H1 (cell line): ENCODE measurements at regions not wholly inside any gene's neighbourhood (a gene's known extent, or its start where the extent isn't known, plus 50 kb on each side); places are given as distances from the start of the nearest gene placed in this dataset.

Experiments used
- CTCF ChIA-PET: fragments of 300-600 bp; sonication (Branson Sonifier 250); formaldehyde crosslinking; loops from one replicate; lab custom pipeline; 2021; ENCODE audit not compliant: partially characterized antibody; lab: Charles Lee
- POLR2A ChIA-PET: fragments of 300-600 bp; sonication (Branson Sonifier 250); formaldehyde crosslinking; loops from one replicate; lab custom pipeline; 2021; ENCODE audit warnings: inconsistent platforms; ENCODE audit not compliant: partially characterized antibody; lab: Charles Lee
- DNase-seq, 2 experiments: peaks; one replicate each; pipeline versions ENCODE4 v3.0.0 to v3.0.0-alpha.2; 2010 to 2022; ENCODE audit warnings: low spot score in 2 of 2, low read depth in 1 of 2, mixed read lengths in 1 of 2
- FAIRE-seq: peaks from 2 replicates; lab custom pipeline; 2011; peaks lifted over from hg19 to GRCh38; lab: Jason Lieb, UNC
- H2AFZ ChIP-seq: 2 replicates; pipeline ENCODE4 v1.8.1; 2012; ENCODE audit warnings: low read length, inconsistent platforms
- H2AK5ac ChIP-seq: 2 replicates; pipeline ENCODE4 v1.6.1; 2013; ENCODE audit warnings: low read depth, low read length
- H2BK120ac ChIP-seq: replicated peaks from 2 replicates; pipeline ENCODE3; 2013; ENCODE audit warnings: low read depth, low read length, inconsistent platforms
- H2BK12ac ChIP-seq: 2 replicates; pipeline ENCODE4 v1.6.1; 2013; ENCODE audit warnings: low read depth, low read length
- H2BK15ac ChIP-seq: 2 replicates; pipeline ENCODE4 v1.6.1; 2013; ENCODE audit warnings: low read length
- H2BK20ac ChIP-seq: 2 replicates; pipeline ENCODE4 v1.6.1; 2013; ENCODE audit warnings: low read length
- H2BK5ac ChIP-seq: 2 replicates; pipeline ENCODE4 v1.6.1; 2013; ENCODE audit warnings: low read depth, low read length
- H3K14ac ChIP-seq: 2 replicates; pipeline ENCODE4 v1.6.1; 2013; ENCODE audit warnings: inconsistent platforms; ENCODE audit not compliant: insufficient read length
- H3K18ac ChIP-seq: 2 replicates; pipeline ENCODE4 v1.6.1; 2013; ENCODE audit warnings: low read length; ENCODE audit errors: extremely low read depth
- H3K23ac ChIP-seq: 2 replicates; pipeline ENCODE4 v1.6.1; 2013; ENCODE audit warnings: inconsistent platforms; ENCODE audit not compliant: insufficient read length
- H3K23me2 ChIP-seq: 2 replicates; pipeline ENCODE4 v1.6.1; 2013; ENCODE audit warnings: low read depth, low read length
- H3K27ac ChIP-seq: 2 replicates; pipeline ENCODE4 v1.6.1; 2011; ENCODE audit warnings: low read depth, low read length, inconsistent platforms
- H3K27me3 ChIP-seq, 4 experiments: replicated peaks in 1 of 4; 1 replicate in 1 of 4; 2 replicates in 3 of 4; pipeline versions ENCODE4 v1.6.1 to v1.8.1; 2011 to 2013; ENCODE audit warnings: low read length in 3 of 4, mild to moderate bottlenecking in 3 of 4, inconsistent platforms in 2 of 4, mixed read lengths in 2 of 4, moderate library complexity in 1 of 4; ENCODE audit not compliant: control insufficient read depth in 3 of 4, insufficient read depth in 3 of 4; ENCODE audit errors: extremely low read depth in 1 of 4
- H3K36me3 ChIP-seq, 4 experiments: 2 replicates each; pipeline versions ENCODE4 v1.6.1 to v1.8.1; 2011 to 2013; ENCODE audit warnings: mild to moderate bottlenecking in 4 of 4, low read length in 3 of 4, moderate library complexity in 2 of 4, control low read depth in 1 of 4, inconsistent platforms in 1 of 4; ENCODE audit not compliant: insufficient read depth in 4 of 4, control insufficient read depth in 2 of 4
- H3K4ac ChIP-seq: replicated peaks from 2 replicates; pipeline ENCODE3; 2013; ENCODE audit warnings: low read length, low read depth, mixed read lengths, inconsistent platforms; ENCODE audit not compliant: insufficient read length
- H3K4me1 ChIP-seq, 4 experiments: replicated peaks in 1 of 4; 1 replicate in 1 of 4; 2 replicates in 3 of 4; pipeline versions ENCODE4 v1.6.1 to v1.8.1; 2011 to 2013; ENCODE audit warnings: low read length in 3 of 4, inconsistent platforms in 2 of 4, mixed read lengths in 1 of 4; ENCODE audit not compliant: insufficient read depth in 4 of 4, control insufficient read depth in 3 of 4
- H3K4me2 ChIP-seq, 2 experiments: 2 replicates each; pipeline versions ENCODE4 v1.6.1 to v1.8.1; 2011 to 2013; ENCODE audit warnings: low read depth in 2 of 2, low read length in 2 of 2, control low read depth in 1 of 2, inconsistent platforms in 1 of 2, mild to moderate bottlenecking in 1 of 2; ENCODE audit not compliant: insufficient read depth in 1 of 2
- H3K4me3 ChIP-seq, 4 experiments: fragments of 200-600, 300-600 bp in 1 of 4; sonication (generic), shearing (Covaris generic), sonication (Bioruptor Twin) in 1 of 4; 2 replicates each; pipeline versions ENCODE4 v1.5.1 to v1.8.1; 2011 to 2016; ENCODE audit warnings: low read length in 4 of 4, low read depth in 3 of 4, control low read depth in 2 of 4, inconsistent platforms in 2 of 4, mild to moderate bottlenecking in 2 of 4, mixed read lengths in 1 of 4, moderate library complexity in 1 of 4; ENCODE audit not compliant: insufficient read depth in 2 of 4; ENCODE audit errors: extremely low read depth in 1 of 4
- H3K56ac ChIP-seq: replicated peaks from 2 replicates; pipeline ENCODE3; 2013; ENCODE audit warnings: low read depth, mild to moderate bottlenecking, mixed read lengths, low read length, inconsistent platforms; ENCODE audit not compliant: insufficient read length
- H3K79me1 ChIP-seq: 2 replicates; pipeline ENCODE4 v1.6.1; 2013; ENCODE audit warnings: low read depth, low read length, control low read depth
- H3K79me2 ChIP-seq, 2 experiments: 2 replicates each; pipeline versions ENCODE4 v1.6.1 to v1.8.1; 2012 to 2013; ENCODE audit warnings: low read length in 2 of 2, mild to moderate bottlenecking in 2 of 2, inconsistent platforms in 1 of 2; ENCODE audit not compliant: insufficient read depth in 2 of 2, control insufficient read depth in 1 of 2
- H3K9ac ChIP-seq, 4 experiments: replicated peaks in 1 of 4; 1 replicate in 1 of 4; 2 replicates in 3 of 4; pipeline versions ENCODE4 v1.6.1 to v1.8.1; 2011 to 2013; ENCODE audit warnings: low read depth in 3 of 4, low read length in 3 of 4, control low read depth in 2 of 4, mild to moderate bottlenecking in 2 of 4, moderate library complexity in 2 of 4, inconsistent platforms in 1 of 4; ENCODE audit errors: extremely low read depth in 1 of 4
- H3K9me3 ChIP-seq, 2 experiments: 2 replicates each; pipeline versions ENCODE4 v1.6.1 to v1.8.1; 2012 to 2013; ENCODE audit warnings: mild to moderate bottlenecking in 2 of 2, moderate library complexity in 2 of 2, control low read depth in 1 of 2, inconsistent platforms in 1 of 2, low read depth in 1 of 2, low read length in 1 of 2, mixed read lengths in 1 of 2; ENCODE audit not compliant: insufficient read depth in 2 of 2
- H4K20me1 ChIP-seq, 2 experiments: replicated peaks in 1 of 2; 2 replicates each; pipeline versions ENCODE3 to v1.8.1; 2011 to 2013; ENCODE audit warnings: inconsistent platforms in 2 of 2, low read length in 2 of 2, mild to moderate bottlenecking in 1 of 2; ENCODE audit not compliant: insufficient read depth in 2 of 2, control insufficient read depth in 1 of 2
- H4K5ac ChIP-seq: 2 replicates; pipeline ENCODE4 v1.6.1; 2013; ENCODE audit warnings: low read length, low read depth, mixed read lengths, inconsistent platforms; ENCODE audit not compliant: insufficient read length
- H4K8ac ChIP-seq: 2 replicates; pipeline ENCODE4 v1.8.0; 2013; ENCODE audit warnings: mild to moderate bottlenecking, moderate library complexity, low read length, inconsistent platforms; ENCODE audit not compliant: insufficient read depth; ENCODE audit errors: extremely low read depth
- H4K91ac ChIP-seq: replicated peaks from 2 replicates; pipeline ENCODE3; 2013; ENCODE audit warnings: low read length, mixed read lengths, inconsistent platforms; ENCODE audit not compliant: insufficient read length
- BRCA1 ChIP-seq: IDR thresholded peaks from 2 replicates; pipeline ENCODE4 v1.6.1; 2012; ENCODE audit warnings: low read depth, low read length, improper control_type of control experiment
- CBX8 ChIP-seq: fragments of 300-800, 300-1000 bp; sonication (generic); IDR thresholded peaks from 2 replicates; pipeline ENCODE4 v1.7.1; 2016; ENCODE audit warnings: low read depth, low read length, borderline replicate concordance
- CHD1 ChIP-seq: IDR thresholded peaks from 2 replicates; pipeline ENCODE4 v1.6.1; 2012; ENCODE audit warnings: low read depth, low read length, improper control_type of control experiment
- CHD2 ChIP-seq: IDR thresholded peaks from 2 replicates; pipeline ENCODE4 v1.6.1; 2012; ENCODE audit warnings: low read length, improper control_type of control experiment
- CTBP2 ChIP-seq: IDR thresholded peaks from 2 replicates; pipeline ENCODE4 v1.7.0; 2011; ENCODE audit warnings: borderline replicate concordance, mild to moderate bottlenecking, moderate library complexity, mixed read lengths, low read length; ENCODE audit not compliant: insufficient read depth, insufficient read length
- EZH2 ChIP-seq: fragments of 200-600 bp; sonication (generic); IDR thresholded peaks from 2 replicates; pipeline ENCODE4 v1.7.1; 2012; ENCODE audit warnings: low read depth, mild to moderate bottlenecking, moderate library complexity, low read length, inconsistent platforms; ENCODE audit not compliant: severe bottlenecking
- MAFK ChIP-seq: IDR thresholded peaks from 2 replicates; pipeline ENCODE4 v1.6.1; 2012; ENCODE audit warnings: low read depth, mild to moderate bottlenecking, improper control_type of control experiment, low read length
- NANOG ChIP-seq: IDR thresholded peaks from 2 replicates; pipeline ENCODE4 v1.6.1; 2011; ENCODE audit warnings: low read length, low read depth, mild to moderate bottlenecking, inconsistent platforms; ENCODE audit not compliant: insufficient read depth, poor library complexity, severe bottlenecking
- POLR2AphosphoS5 ChIP-seq: IDR thresholded peaks from 2 replicates; pipeline ENCODE4 v1.6.1; 2011; ENCODE audit warnings: low read depth, low read length
- POU5F1 ChIP-seq: IDR thresholded peaks from 2 replicates; pipeline ENCODE4 v1.6.1; 2011; ENCODE audit warnings: low read depth, mild to moderate bottlenecking, low read length, moderate library complexity
- SIN3A ChIP-seq, 2 experiments: IDR thresholded peaks in 1 of 2; conservative IDR thresholded peaks in 1 of 2; 2 replicates each; pipeline ENCODE4 v1.6.1; 2011 to 2012; ENCODE audit warnings: low read length in 2 of 2, improper control_type of control experiment in 1 of 2, low read depth in 1 of 2, mild to moderate bottlenecking in 1 of 2
- SIX5 ChIP-seq: IDR thresholded peaks from 2 replicates; pipeline ENCODE4 v1.6.1; 2011; ENCODE audit warnings: mild to moderate bottlenecking, low read depth, low read length
- YY1 ChIP-seq: IDR thresholded peaks from 2 replicates; pipeline ENCODE4 v1.6.1; 2011; ENCODE audit warnings: low read depth, mild to moderate bottlenecking, low read length
- ZNF274 ChIP-seq: IDR thresholded peaks from 2 replicates; pipeline ENCODE4 v1.7.0; 2012; ENCODE audit warnings: low read length, borderline replicate concordance; ENCODE audit errors: extremely low read depth
- WGBS, 2 experiments: shearing (Covaris generic) in 1 of 2; methylation state at CpG; one replicate each; pipeline versions ENCODE4 v1.1.6 to v1.1.7; 2013 to 2015; ENCODE audit warnings: low lambda C conversion rate in 2 of 2, mixed read lengths in 2 of 2, inconsistent platforms in 1 of 2, low coverage in 1 of 2, missing lambda C conversion rate in 1 of 2; ENCODE audit not compliant: insufficient replicate concordance in 2 of 2, insufficient coverage in 1 of 2, insufficient read length in 1 of 2; ENCODE audit errors: extremely low coverage in 1 of 2, missing lambda C conversion rate in 1 of 2; 5-methylcytosine and 5-hydroxymethylcytosine counted together
- TF ChIP-seq, protein P1 (sequence below): IDR thresholded peaks from 2 replicates; pipeline ENCODE4 v1.6.1; 2012; ENCODE audit warnings: inconsistent platforms

DNA sequence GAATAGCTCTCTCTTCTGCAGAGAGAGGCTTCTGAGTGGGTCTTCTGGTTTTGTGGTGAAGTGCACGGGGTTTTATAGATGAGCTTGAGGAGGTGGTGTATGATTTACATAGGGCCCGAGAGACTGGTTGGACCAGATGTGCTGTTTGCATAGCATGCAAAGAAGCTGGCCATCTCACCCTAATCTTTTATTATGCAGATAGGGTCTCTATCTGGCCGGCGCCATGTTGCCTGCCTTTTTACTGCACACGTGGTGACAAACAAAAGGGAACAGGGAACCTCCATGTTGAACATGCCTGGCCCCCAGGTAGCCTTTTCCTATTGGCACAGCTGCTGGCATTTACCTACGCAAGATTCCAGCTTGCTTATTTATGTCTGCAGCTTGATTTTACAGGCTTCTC, 473.3 kb upstream of the FAM47C start:
- Histone ChIP-seq H3K27ac (no peak overlapping the region), H3K4me2 (no peak overlapping the region), H3K18ac (no peak overlapping the region; the same call in 1 of the 2 replicates), H2AK5ac (no peak overlapping the region), H3K4ac (no peak overlapping the region), H4K20me1 (no peaks in the 10 kb centered on the region), H2BK120ac (no peak overlapping the region), H3K79me1 (no peaks in the 10 kb centered on the region), H4K91ac (no peak overlapping the region), H3K14ac (no peak overlapping the region), H3K9ac (no peak overlapping the region), H3K36me3 (no peaks in the 10 kb centered on the region), H2BK5ac (no peak overlapping the region; the same call in 1 of the 2 replicates), H2BK12ac (no peak overlapping the region; the same call in 1 of the 2 replicates), H3K23ac (no peak overlapping the region), H2BK20ac (no peak overlapping the region), H4K5ac (no peak overlapping the region), H3K56ac (no peak overlapping the region), H3K27me3 (no peaks in the 10 kb centered on the region), H3K4me1 (no peaks in the 10 kb centered on the region), H3K23me2 (no peaks in the 10 kb centered on the region), H3K79me2 (no peaks in the 10 kb centered on the region), H4K8ac (no peak overlapping the region), H3K9me3 (no peaks in the 10 kb centered on the region), H2AFZ (0 out of 2 replicates have a peak overlapping the region, but pooled peaks have one; percentile 20), H2BK15ac (no peak overlapping the region), H3K4me3 (no peak overlapping the region)
- ChIA-PET POLR2A (no interaction called here), CTCF (no interaction called here)
- 51% methylated on average over 5 of the region's 6 CpGs; no CpG with 5 or more reads in 1 of the 2 experiments for WGBS, 2 experiments
- FAIRE-seq (peak; percentile 82), DNase-seq (no peak)
- TF ChIP-seq ZNF274: no peak
- no peak for TF ChIP-seq BRCA1
- no peak for TF ChIP-seq CBX8
- no peak for TF ChIP-seq SIX5
- TF ChIP-seq CTBP2: no peak
- TF ChIP-seq MAFK: no peak
- no peak for TF ChIP-seq POLR2AphosphoS5
- TF ChIP-seq, protein P1, sequence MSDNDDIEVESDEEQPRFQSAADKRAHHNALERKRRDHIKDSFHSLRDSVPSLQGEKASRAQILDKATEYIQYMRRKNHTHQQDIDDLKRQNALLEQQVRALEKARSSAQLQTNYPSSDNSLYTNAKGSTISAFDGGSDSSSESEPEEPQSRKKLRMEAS: peak; percentile 66; the same call in 1 of the 2 replicates
- no peak for TF ChIP-seq SIN3A (conservative IDR thresholded peaks at IDR 0.05 in 1 of 2, IDR thresholded peaks at IDR 0.05 in 1 of 2; ENCODE audit: low read depth in 1 of 2, low read length in 2 of 2)
- no peak for TF ChIP-seq EZH2
- TF ChIP-seq CHD2: no peak
- TF ChIP-seq CHD1: no peak
- no peak for TF ChIP-seq POU5F1
- TF ChIP-seq YY1: peak; percentile 75
- no peak for TF ChIP-seq NANOG
